Fibroblast of skin of back (primary cell): ENCODE measurements at regions not wholly inside any gene's neighbourhood (a gene's known extent, or its start where the extent isn't known, plus 50 kb on each side); places are given as distances from the start of the nearest gene placed in this dataset.

Experiments
- DNase-seq: peaks from one replicate; pipeline ENCODE4 v3.0.0-alpha.2; 2013

DNA sequence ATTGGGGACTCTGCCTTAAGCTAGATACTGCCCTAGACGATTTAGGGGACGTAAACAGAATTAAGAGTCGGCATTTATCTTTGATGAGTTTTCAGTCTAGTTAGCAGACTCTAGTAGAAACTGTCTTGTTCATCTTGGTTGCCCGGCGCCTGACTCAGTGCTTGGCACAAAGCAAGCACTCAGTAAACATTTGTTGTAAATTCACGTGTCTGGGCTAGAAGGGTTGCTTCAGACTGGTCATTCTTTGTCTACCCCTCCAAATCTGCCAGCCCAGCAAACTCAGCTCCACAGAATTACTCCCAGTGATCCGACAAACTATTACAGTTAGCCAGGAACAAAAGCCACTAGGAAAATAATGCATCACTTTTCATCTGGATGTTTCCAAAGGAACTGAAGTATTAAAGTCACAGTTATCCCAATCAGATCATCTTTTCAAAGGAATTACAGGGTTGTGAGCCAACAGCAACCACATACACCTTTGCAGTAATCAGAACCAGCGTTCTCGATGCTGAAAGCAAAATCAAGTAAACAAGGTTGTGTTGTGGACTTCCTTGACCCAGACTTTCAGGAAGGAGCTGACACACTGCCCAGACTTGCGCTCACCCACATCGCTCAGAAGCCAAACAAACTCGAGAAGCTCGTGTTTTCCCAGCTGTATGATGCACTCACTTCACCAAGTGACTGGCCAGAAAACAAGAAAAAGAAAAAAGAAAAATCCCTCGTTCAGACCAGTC, 66.5 kb upstream of the GADD45A start:
- peak; percentile 69 for DNase-seq

DNA sequence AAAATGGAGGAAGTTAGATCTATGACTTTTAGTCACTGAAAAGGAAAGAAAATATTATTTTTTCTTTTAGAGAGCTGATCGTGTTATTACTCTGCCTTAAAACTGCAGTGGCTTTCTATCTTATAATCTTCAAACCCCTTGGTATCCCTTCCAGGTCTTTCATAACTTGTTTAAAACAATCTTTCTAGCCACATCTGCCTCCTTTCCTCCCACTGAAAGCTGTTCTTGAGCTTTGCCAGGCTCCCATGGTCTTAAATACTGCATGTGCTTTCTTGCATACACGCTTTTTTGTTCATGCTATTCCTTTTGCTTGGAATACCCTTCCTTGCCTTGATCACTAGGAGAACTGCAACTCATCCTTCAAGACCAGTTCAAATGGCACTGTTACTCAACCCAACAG, 65.9 kb upstream of the GADD45A start:
- no peak for DNase-seq

GRCh38 chr1:67623906-67624305, 61.1 kb upstream of the GADD45A start:
- DNase-seq, result no peak

DNA sequence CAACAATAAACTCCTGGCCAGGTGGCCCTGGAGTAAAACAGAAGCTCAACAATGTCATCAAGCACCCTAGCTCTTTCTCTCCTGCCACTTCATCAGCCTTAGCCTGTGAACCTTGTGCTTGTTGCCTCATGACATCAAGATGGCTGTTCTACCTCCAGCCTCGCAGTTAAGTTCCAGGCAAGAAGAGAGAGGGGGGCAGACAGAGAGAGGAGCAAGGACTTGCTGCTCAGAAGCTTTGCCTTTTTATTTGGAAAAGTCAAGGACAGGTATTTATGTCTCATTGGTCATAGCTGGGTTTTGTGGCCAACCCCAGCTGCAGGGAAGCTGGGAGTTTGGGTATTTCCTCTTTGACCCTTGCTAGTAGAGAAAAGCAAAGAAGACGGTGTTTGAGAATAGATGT, 60.3 kb upstream of the GADD45A start:
- DNase-seq, result no peak

GRCh38 chr1:67626090-67626860, 58.7 kb upstream of the GADD45A start:
- DNase-seq, result peak; percentile 88

DNA sequence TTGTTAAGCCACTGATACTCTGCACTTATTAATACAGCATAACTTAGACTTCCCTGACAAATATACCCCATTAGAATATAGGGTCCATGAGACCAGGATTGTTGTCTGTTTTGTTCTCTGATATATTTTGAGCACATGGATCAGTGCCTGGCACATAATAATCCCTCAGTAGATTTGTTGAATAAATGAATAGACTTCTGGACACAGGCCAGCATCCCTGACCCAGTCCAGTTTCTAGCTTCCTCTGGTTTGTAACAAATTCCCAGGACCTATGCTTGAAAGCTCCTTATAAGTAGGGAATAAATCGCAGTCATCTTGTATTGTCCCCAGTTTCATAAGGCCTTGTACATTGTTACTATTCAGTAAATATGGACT, 58.2 kb upstream of the GADD45A start:
- DNase-seq, result no peak

GRCh38 chr1:67627336-67627735, 57.7 kb upstream of the GADD45A start:
- no peak for DNase-seq

- DNase-seq, result no peak
These were observed 57.1 kb upstream of the GADD45A start for GRCh38 chr1:67627906-67628305.

DNA sequence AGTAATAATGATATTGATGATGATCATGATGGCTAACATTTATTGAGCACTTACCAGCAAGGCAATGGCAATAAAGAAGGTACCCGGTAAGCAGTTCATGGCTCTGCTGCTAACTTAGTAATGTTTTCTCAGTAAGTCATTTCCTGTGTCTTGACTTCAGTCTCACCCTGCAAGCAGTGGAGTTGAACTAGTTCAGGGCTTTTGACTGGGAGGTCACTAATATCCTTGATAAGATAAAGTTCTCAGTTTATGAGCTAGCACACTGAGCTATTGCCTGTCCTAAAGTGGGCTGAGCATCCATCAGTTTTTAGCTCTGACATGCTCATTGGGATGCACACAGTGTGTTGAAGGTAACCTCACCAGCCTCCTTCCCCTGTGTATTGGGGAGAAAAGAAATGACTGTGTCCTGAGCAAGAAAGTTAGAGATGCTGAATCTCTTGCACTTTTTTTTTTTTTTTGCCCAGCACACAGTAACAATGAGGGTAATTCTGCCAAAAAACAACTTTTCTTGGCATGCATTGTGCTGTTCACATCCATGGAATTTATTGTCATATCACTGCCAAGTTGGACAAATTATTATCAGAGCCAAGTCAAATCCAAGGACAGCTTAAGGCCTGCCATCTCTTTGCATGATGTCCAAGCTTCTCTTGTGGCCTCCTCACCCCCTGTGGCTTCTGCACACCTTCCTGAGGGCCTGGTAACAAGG, 55.5 kb upstream of the GADD45A start:
- DNase-seq, result peak; percentile 61

GRCh38 chr1:67630438-67631045, 54.5 kb upstream of the GADD45A start:
- no peak for DNase-seq

GRCh38 chr1:67632356-67632755, 52.6 kb upstream of the GADD45A start:
- no peak for DNase-seq

- DNase-seq, result no peak
These were observed 52.0 kb upstream of the GADD45A start for GRCh38 chr1:67632811-67633655.

DNA sequence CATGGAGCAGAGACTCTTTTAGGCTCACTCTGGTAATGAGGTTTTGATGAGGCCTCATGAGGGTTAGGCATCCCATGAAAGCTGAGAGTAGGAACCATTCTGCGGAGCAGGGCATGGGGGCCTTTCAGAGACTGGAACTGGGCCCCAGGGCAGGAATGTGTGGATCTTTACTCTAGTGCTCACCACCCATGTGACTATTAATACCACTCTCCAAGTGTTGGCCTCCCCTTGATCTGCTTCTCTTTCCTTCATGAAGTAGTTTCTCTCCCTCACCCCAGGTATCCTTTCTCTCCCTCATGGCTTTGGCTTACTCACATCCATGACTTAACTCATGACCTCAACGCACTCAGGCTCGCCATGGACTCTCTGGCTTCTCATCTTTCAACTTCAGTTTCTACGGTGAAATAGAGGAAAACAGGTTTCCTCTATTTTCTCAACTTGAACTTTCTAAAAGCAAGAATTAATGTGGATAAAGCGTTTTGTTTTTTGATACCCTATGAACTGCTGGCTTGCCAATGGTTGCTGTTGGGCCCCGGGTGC, 50.5 kb upstream of the GADD45A start:
- no peak for DNase-seq

- no peak for DNase-seq
These were observed 49.8 kb upstream of the GADD45A start for GRCh38 chr1:67635055-67635809.
